ENCODE measurements at regions not wholly inside any gene's neighbourhood (a gene's known extent, or its start where the extent isn't known, plus 50 kb on each side); places are given as distances from the start of the nearest gene placed in this dataset.
"Not testable (repeated sequence)": the region's sequence is repeated elsewhere in the genome, so short reads cannot be mapped to it uniquely, and the experiment has no call there.

DNA sequence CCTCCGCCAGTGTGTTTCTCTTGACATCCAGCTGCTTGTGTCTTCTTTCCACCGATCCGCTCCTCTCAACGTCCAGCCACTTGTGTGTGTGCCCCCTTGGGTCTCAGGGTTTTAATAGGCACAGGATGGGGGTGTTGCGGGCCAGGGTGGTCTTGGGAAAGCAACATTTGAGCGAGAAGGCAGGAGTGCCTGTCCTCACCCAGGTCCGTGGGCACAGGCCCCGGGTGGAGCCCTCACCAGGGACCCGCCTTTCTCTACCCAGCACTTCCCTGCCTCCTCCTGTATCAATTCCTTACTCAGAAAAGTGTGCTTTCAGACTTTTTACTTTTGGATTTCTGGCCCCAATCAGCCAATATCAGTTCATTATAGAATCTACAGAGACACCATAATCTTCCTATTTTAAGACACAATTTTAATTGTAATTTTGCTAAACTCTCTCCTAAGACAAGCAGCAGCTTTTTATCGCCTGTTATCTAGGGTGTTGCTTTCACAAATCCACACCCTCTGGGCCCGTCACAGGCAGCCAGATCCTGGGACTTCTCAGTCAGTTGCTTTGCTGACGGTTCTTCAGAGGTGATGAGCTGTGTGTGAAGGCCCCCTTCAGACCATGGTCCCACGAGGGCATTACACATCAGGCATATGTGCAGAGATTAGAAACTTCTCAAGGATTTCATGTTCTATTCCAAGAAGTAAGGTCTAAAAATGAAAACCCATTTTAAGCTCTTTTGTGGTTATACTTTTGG, 96.0 kb upstream of the FHL2 start:
- no peaks in the 10 kb centered on the region for H3K36me3 Mint-ChIP-seq (ENCODE audit: insufficient read depth)
- DNase-seq, result no peak

DNA sequence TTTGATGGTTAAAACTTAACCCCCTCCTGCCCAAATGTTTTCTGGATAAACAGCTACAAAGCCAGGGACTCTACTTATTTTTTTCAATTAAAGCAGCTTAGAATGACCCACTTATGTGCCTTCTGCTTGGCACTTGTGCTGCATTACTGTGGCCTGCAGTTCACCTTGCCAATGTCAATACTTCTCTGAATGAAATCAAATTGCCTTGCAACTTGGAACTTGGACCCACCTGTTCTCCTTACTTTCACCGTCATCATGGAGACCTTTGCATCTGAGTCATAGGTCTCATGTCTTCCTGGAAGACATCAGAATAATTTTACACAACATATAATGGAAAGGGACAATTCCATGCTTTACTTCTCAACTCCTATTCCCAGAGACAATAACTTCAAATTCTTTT, 92.1 kb upstream of the FHL2 start:
- H3K4me3 Mint-ChIP-seq, result no peak overlapping the region

More for the DNA sequence above, 96.0 kb upstream of the FHL2 start:
- peaks cover 22% of the 10 kb centered on the region for H3K27me3 Mint-ChIP-seq (ENCODE audit: low read depth)
- H3K9me3 Mint-ChIP-seq, result peaks cover 16% of the 10 kb centered on the region
- H3K4me3 Mint-ChIP-seq, result no peak overlapping the region
- ATAC-seq, result no peak
- H3K4me1 Mint-ChIP-seq (ENCODE audit: low read depth), result no peaks in the 10 kb centered on the region

DNA sequence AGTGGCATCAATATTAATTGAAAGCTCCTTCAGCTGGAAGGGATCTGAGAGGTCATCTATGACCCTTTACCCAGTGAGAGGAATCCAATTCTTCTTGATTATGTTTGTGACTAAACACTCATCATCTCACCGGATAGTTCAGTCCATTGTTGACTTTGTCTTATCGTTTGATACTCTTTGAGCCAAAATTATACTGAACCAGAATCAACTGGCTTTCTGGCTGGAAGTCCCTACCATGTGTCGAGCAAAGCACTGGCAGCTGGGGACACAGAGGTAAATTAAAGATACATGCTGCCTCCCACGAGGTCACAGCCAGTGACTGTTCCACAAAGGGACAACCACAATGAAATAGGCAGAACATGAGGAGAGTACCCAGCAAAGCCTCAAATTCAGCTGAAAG, 91.4 kb upstream of the FHL2 start:
- Mint-ChIP-seq H3K4me3 (no peak overlapping the region), H3K4me1 (ENCODE audit: low read depth) (no peaks in the 10 kb centered on the region), H3K36me3 (ENCODE audit: insufficient read depth) (no peaks in the 10 kb centered on the region), H3K27me3 (ENCODE audit: low read depth) (peaks cover 9% of the 10 kb centered on the region), H3K9me3 (peaks cover 16% of the 10 kb centered on the region)
- ATAC-seq (no peak), DNase-seq (no peak)

More for the DNA sequence above, 92.1 kb upstream of the FHL2 start:
- ATAC-seq (no peak), DNase-seq (no peak)
- H3K9me3 Mint-ChIP-seq, result peaks cover 16% of the 10 kb centered on the region
- no peaks in the 10 kb centered on the region for H3K4me1 Mint-ChIP-seq (ENCODE audit: low read depth)
- no peaks in the 10 kb centered on the region for H3K36me3 Mint-ChIP-seq (ENCODE audit: insufficient read depth)
- peaks cover 9% of the 10 kb centered on the region for H3K27me3 Mint-ChIP-seq (ENCODE audit: low read depth)

DNA sequence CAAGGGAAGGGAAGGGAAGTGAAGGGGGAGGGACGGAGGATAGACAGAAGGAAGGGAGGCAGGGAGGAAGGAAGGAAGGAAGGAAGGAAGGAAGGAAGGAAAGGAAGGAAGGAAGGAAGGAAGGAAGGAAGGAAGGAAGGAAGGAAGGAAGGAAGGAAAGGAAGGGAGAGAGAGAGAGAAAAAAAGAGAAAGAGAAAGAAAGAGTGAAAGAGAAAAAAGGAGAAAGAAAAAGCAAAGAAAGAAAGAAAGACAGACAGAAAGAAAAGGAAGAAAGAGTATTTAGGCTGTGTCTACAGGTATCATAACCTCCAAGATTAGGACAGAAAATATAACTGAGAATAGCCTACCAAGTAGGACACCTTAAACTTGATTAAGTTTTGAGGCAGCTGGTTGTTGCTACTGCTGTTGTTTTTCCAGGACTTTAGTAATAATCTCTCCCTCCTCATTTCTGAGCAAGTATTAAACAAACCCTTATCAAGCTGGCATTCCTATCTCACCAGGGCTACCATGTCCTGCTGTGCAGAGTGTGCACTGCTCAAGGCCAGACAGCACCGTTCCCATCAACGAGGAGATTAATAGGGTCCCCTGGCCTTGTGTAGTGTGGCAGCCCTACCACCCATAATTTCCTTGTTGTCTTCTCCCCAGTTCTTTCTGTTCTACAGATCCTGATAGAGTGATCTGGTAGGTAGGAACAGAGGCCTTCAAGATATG, 90.5 kb upstream of the FHL2 start:
- peaks cover 5% of the 10 kb centered on the region for H3K27me3 Mint-ChIP-seq (ENCODE audit: low read depth)

DNA sequence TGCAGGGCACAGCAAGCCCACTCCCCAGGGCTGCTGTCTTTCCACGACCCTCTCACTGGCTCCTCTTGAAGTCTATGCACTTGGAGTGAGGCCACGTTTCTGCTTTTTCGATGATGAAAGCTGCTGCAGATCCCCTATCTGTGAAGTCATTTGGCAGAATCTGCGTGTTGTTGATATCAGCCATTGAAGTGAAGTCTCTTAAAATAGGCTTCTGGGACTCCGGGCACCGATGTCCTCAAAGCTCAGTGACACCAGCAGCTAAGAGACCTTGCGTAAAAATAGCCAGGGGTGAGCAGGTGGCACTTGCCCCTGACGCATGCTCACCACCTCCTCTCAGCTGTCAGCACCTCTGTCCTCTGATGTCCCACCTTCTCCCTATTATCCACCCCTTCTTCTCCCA, 89.4 kb upstream of the FHL2 start:
- Mint-ChIP-seq H3K4me3 (no peak overlapping the region), H3K27me3 (ENCODE audit: low read depth) (peaks cover 2% of the 10 kb centered on the region), H3K4me1 (ENCODE audit: low read depth) (no peaks in the 10 kb centered on the region), H3K9me3 (peaks cover 10% of the 10 kb centered on the region), H3K36me3 (ENCODE audit: insufficient read depth) (no peaks in the 10 kb centered on the region)
- DNase-seq (no peak), ATAC-seq (no peak)

More for the DNA sequence above, 90.5 kb upstream of the FHL2 start:
- DNase-seq (no peak), ATAC-seq (no peak)
- no peaks in the 10 kb centered on the region for H3K36me3 Mint-ChIP-seq (ENCODE audit: insufficient read depth)
- H3K4me3 Mint-ChIP-seq, result no peak overlapping the region
- peaks cover 16% of the 10 kb centered on the region for H3K9me3 Mint-ChIP-seq
- H3K4me1 Mint-ChIP-seq (ENCODE audit: low read depth), result no peaks in the 10 kb centered on the region

DNA sequence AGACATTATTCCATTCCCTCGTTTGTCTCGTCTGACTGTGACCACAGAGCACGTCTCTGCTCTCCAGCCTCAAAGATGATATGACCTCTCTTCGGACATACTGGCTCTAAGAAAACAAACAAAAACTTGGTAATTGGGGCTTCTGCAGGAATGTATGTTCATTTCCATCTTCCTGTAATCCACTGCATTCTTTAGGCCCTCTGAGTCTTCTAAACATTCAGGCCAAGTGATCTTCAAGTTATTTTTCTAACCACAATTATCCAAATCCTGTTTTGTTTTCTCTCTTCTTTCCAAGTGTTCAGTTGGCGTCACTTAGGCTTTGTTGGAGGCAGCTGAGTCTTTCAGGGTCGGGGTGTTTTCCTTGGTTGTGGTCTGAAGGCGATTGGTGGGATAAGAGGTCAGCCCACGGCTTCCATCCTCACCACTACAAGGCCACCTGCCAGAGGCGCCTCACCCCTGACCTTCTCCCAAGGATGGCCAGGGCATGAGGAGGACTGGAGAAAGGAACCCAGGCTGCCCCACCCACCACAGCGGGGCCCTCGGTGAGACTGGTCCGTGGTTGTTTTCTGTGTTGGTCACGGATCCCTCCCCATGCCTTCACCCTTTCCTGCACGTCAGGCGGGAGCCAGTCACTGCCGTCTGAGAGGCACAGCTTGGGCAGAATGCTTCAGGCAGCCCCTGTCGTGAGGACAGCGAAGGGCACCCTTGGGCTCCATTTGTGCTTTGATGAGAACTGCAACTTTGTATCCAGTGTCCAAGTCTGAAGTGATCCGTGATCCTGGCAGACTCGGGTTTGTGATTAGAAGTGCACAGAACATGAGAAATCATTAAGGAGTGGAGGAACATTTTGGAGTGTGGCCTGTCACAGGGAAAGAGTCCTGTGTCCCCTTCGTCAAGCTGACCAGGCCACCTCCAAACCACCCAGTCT, 88.6 kb upstream of the FHL2 start:
- DNase-seq, result no peak
- H3K4me1 Mint-ChIP-seq (ENCODE audit: low read depth), result no peaks in the 10 kb centered on the region
- H3K9me3 Mint-ChIP-seq, result peaks cover 3% of the 10 kb centered on the region
- H3K36me3 Mint-ChIP-seq (ENCODE audit: insufficient read depth), result no peaks in the 10 kb centered on the region
- H3K4me3 Mint-ChIP-seq, result no peak overlapping the region
- H3K27me3 Mint-ChIP-seq (ENCODE audit: low read depth), result peaks cover 2% of the 10 kb centered on the region
- ATAC-seq, result no peak

DNA sequence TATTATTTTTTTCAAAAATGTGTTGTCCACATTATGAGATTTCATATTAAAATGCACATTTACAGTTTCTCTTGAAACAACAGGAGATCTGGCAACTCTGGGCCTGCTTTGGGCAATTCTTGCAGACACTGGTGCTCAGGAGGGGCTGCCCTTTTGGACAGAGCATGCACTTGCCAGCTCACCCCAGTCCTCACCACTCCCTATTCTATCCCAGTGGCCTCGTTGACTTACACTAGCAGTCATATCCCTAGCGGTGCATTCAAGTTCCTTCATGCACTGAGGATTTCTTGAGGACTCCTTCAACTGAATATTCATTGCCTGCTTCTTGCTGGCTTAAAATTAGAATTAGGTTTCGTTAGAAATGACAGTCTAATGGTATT, 87.9 kb upstream of the FHL2 start:
- H3K36me3 Mint-ChIP-seq (ENCODE audit: insufficient read depth), result no peaks in the 10 kb centered on the region
- no peak for DNase-seq
- no peaks in the 10 kb centered on the region for H3K9me3 Mint-ChIP-seq
- H3K27me3 Mint-ChIP-seq (ENCODE audit: low read depth), result no peaks in the 10 kb centered on the region
- no peaks in the 10 kb centered on the region for H3K4me1 Mint-ChIP-seq (ENCODE audit: low read depth)
- H3K4me3 Mint-ChIP-seq, result no peak overlapping the region
- ATAC-seq, result no peak

DNA sequence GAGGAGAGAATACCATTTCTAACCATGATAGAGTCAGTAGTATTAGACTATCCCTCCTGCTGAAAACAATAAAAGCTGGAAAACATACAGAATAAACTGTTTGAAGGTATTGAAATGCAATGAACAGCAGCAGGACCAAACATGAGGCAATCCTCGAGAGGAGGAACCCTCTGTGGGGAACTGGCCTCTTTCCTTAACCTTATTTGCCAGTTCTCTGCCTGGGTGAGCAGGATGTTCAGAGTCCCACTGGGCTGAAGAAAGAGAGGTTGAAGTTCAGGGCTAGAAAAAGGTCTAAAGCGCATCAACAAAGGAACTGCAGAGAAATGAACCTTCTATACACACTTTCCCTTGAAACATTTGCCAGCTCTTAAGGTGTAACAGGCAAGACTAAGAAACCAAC, 79.8 kb upstream of the FHL2 start:
- Mint-ChIP-seq H3K36me3 (ENCODE audit: insufficient read depth) (no peaks in the 10 kb centered on the region), H3K4me1 (ENCODE audit: low read depth) (no peaks in the 10 kb centered on the region), H3K27me3 (ENCODE audit: low read depth) (peaks cover 6% of the 10 kb centered on the region), H3K9me3 (no peaks in the 10 kb centered on the region), H3K4me3 (no peak overlapping the region)
- ATAC-seq (no peak), DNase-seq (no peak)

DNA sequence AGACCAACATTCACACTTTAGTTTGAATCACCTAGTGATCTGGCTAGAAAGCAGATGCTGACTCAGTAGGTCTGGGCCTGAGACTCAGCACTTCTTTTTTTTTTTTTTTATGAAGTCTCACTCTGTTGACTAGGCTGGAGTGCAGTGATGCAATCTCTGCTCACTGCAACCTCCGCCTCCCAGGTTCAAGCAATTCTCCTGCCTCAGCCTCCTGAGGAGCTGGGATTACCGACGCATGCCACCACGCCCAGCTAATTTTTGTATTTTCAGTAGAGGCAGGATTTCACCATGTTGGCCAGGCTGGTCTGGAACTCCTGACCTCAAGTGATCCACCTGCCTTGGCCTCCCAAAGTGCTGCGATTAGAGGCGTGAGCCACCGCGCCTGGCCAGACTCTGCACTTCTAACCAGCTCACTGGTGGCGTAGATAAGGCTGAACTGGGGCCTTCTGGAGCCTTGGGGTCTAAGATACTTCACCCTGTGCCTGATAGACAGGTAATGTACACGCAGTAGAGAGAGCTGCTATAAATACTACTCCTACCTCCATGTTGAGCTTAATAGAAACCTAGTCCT, 78.3 kb upstream of the FHL2 start:
- not testable (repeated sequence) for H3K4me3 Mint-ChIP-seq; ATAC-seq; DNase-seq; H3K27me3 Mint-ChIP-seq (ENCODE audit: low read depth); H3K9me3 Mint-ChIP-seq; H3K36me3 Mint-ChIP-seq (ENCODE audit: insufficient read depth); H3K4me1 Mint-ChIP-seq (ENCODE audit: low read depth)

DNA sequence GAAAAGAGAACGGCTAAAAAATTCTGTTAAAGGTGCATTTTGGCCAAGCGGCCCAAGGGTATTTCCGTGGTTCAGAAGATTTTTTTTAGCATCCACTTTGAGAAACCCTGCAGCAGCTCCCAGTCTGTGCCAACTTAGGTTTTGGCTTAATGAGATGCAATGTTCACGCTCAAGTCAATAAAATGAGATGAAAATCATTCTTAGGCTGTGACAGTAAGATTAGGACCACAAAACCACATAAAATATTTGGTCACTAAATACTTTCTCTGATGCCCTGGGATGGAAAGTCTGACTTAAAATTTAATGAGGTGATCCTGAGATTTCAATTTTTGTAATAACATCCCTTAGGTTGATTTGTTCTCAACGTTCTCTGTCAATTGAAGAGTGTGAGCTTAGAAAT, 74.2 kb upstream of the FHL2 start:
- Mint-ChIP-seq H3K9me3 (no peaks in the 10 kb centered on the region), H3K4me1 (ENCODE audit: low read depth) (peaks cover 9% of the 10 kb centered on the region), H3K27me3 (ENCODE audit: low read depth) (peaks cover 2% of the 10 kb centered on the region), H3K4me3 (no peak overlapping the region), H3K36me3 (ENCODE audit: insufficient read depth) (no peaks in the 10 kb centered on the region)
- DNase-seq (no peak), ATAC-seq (no peak)

DNA sequence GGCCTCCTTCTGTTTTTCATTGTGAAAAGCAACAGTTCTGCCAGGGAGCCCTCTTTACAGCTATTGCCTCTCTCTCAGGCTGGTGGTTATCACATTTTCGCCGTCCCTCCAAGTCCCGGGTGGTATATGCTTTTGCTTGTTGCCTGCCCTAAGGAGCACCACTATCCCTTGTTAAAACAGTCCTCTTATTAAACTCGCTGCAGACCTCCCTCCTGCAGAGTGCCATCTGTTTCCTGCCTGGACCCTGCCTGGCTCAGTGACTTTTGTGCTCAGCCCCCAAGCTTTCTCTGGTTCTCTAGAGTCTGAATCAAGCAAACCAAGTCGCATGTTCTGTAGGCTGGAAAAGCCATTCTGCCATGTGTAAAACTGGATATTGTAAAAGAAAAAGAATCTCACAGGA, 72.1 kb upstream of the FHL2 start:
- no peak for DNase-seq
- Mint-ChIP-seq H3K9me3 (no peaks in the 10 kb centered on the region), H3K27me3 (ENCODE audit: low read depth) (peaks cover 9% of the 10 kb centered on the region), H3K4me3 (no peak overlapping the region), H3K4me1 (ENCODE audit: low read depth) (peaks cover 14% of the 10 kb centered on the region), H3K36me3 (ENCODE audit: insufficient read depth) (no peaks in the 10 kb centered on the region)
- ATAC-seq, result no peak

DNA sequence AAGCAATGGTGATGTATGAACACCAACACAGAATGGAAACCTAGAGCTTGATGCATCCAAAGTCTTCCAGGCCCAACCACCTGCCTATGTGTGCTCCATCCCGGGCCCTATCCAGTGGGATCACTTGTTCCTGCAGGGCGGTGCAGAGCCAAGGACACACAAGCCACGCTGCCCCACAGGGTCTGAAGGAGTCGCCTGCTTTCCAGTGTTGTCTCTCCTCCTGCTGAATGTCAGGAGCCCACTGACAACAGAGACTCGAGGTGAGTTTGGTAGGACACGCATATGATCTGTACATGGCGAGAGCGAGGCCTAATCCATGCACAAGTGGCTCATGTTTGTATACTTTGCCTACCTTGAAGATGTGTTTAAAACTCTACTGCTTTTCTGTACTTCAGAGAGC, 70.9 kb upstream of the FHL2 start:
- Mint-ChIP-seq H3K4me3 (no peak overlapping the region), H3K9me3 (no peaks in the 10 kb centered on the region), H3K36me3 (ENCODE audit: insufficient read depth) (no peaks in the 10 kb centered on the region), H3K4me1 (ENCODE audit: low read depth) (peaks cover 14% of the 10 kb centered on the region), H3K27me3 (ENCODE audit: low read depth) (peaks cover 9% of the 10 kb centered on the region)
- DNase-seq, result no peak
- no peak for ATAC-seq

DNA sequence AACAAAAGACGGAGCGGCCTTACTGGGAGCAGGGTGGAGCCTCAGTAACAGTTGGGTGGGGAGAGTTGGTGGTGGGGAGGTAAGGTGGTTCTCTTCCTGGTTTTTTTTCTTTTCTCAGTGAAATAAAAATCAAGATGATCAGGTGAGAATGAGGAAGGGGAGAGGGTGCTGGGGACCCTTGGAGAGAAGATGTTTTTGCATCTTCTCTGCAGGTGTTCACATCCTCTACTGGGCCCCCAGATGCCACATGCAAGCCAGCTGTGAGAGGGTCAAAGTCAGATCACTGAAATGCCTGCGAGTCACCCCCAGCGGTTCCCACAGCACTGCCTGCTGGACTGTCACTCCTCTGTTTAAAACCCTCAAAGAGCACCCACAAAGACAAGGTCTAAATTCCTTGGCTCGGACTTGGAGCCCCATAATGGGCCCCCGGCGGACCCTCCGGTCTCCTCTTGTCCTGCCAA, 69.8 kb upstream of the FHL2 start:
- ATAC-seq (no peak), DNase-seq (no peak)
- Mint-ChIP-seq H3K4me1 (ENCODE audit: low read depth) (peaks cover 14% of the 10 kb centered on the region), H3K36me3 (ENCODE audit: insufficient read depth) (no peaks in the 10 kb centered on the region), H3K27me3 (ENCODE audit: low read depth) (peaks cover 7% of the 10 kb centered on the region), H3K9me3 (no peaks in the 10 kb centered on the region), H3K4me3 (peak overlapping the region; percentile 61)

DNA sequence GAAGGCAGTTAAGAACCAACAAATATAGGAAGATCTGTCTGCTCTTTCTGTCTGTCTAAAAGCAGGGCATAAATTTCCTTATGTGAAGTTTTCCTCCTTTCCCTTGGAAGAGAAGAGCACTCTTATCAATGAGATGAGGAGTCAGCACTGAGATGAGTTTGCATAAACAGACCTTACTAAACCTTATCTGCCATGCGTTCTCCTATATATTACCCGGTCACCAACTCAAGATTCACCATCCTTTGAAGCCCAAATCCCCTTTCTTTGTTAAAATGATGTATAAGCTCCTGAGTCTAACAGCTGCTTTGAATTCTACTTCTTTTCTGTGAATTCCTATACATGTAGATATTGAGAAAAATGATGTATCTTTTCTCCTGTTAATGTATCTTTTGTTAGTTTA, 65.5 kb upstream of the FHL2 start:
- DNase-seq (no peak), ATAC-seq (no peak)
- no peak overlapping the region for H3K4me3 Mint-ChIP-seq
- no peaks in the 10 kb centered on the region for H3K36me3 Mint-ChIP-seq (ENCODE audit: insufficient read depth)
- peaks cover 7% of the 10 kb centered on the region for H3K27me3 Mint-ChIP-seq (ENCODE audit: low read depth)
- H3K9me3 Mint-ChIP-seq, result no peaks in the 10 kb centered on the region
- peaks cover 12% of the 10 kb centered on the region for H3K4me1 Mint-ChIP-seq (ENCODE audit: low read depth)

Data from activated T-cell treated with anti-CD3 and anti-CD28 coated beads, Interleukin-2, amount 50 U/mL, for 4 hours (primary cell).